ENCODE measurements at regions not wholly inside any gene's neighbourhood (a gene's known extent, or its start where the extent isn't known, plus 50 kb on each side); places are given as distances from the start of the nearest gene placed in this dataset.
A peak's percentile ranks its signal among the peaks of the same experiment; 100 is the strongest.
"Not testable (repeated sequence)": the region's sequence is repeated elsewhere in the genome, so short reads cannot be mapped to it uniquely, and the experiment has no call there.

GRCh38 chrY:26638063-26638462 is 1016.1 kb downstream of the CDY1 start:
- Histone ChIP-seq H3K4me2 (ENCODE audit: low read depth, low read length) (no peak overlapping the region), H3K4me3 (replicated peaks in 1 of 3; ENCODE audit: insufficient read depth in 1 of 3, low read depth in 2 of 3, low read length in 3 of 3) (no peak overlapping the region), H3K4me1 (ENCODE audit: insufficient read depth, low read length) (no peaks in the 10 kb centered on the region), H3K79me2 (ENCODE audit: insufficient read depth, low read length) (no peaks in the 10 kb centered on the region), H3K9ac (ENCODE audit: insufficient read depth, low read depth, low read length) (no peak overlapping the region), H3K36me3 (replicated peaks in 1 of 2; ENCODE audit: control insufficient read depth in 1 of 2, insufficient read depth in 2 of 2, low read length in 2 of 2) (no peaks in the 10 kb centered on the region), H4K20me1 (ENCODE audit: insufficient read depth, low read length) (no peaks in the 10 kb centered on the region), H3K27ac (ENCODE audit: extremely low read length, insufficient read depth, low read length) (no peak overlapping the region), H3K27me3 (ENCODE audit: control insufficient read depth in 1 of 2, insufficient read depth in 2 of 2, low read length in 2 of 2) (no peaks in the 10 kb centered on the region), H3K9me3 (ENCODE audit: low read length) (peaks cover 53% of the 10 kb centered on the region), H2AFZ (ENCODE audit: low read length) (no peak overlapping the region)
- ChIA-PET POLR2A (no interaction called here), CTCF (ENCODE audit: low intra/inter-chr PET ratio, low total read pairs) (no interaction called here)
- intact Hi-C loops (cut with micrococcal nuclease; ENCODE audit: unreplicated experiment) (no loop called here), in situ Hi-C loops (cut with HindIII; ENCODE audit: extremely low pct_ligation_motif_present, low pct_unique_long_range_greater_than_20kb) (no loop called here)
- BruUV-seq (replicated peaks), result no TSS peak
- WGBS (ENCODE audit: low lambda C conversion rate), result 8% methylated on average over 7 of the region's 7 CpGs
- DNase-seq (ENCODE audit: low spot score) (no peak), FAIRE-seq (no peak), ATAC-seq (no peak)
- TF ChIP-seq ZNF598 (CRISPR knock-in tag; IDR thresholded peaks at IDR 0.05; ENCODE audit: borderline replicate concordance) (no peak), MXI1 (IDR thresholded peaks at IDR 0.05; ENCODE audit: borderline replicate concordance, low read depth, low read length) (no peak)

DNA sequence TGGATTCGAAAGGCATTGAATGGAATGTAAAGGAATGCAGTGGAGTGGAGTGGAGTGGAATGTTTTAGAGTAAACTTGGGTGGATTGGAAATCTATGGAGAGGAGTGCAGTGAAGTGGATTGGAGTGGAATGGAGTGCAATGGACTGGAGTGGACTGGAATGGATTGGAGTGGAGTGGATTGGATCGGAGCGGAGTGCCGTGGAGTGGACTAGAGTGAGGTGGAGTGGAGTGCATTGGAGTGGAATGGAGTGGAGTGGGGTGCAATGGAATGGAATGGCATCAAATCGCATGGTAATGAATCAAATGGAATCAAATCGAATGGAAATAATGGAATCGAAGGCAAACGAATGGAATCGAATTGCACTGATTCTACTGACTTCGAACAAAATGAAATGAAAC is 1023.9 kb downstream of the CDY1 start:
- H2AFZ ChIP-seq (ENCODE audit: low read length); H3K4me3 ChIP-seq (replicated peaks in 1 of 3; ENCODE audit: insufficient read depth in 1 of 3, low read depth in 2 of 3, low read length in 3 of 3); H3K4me1 ChIP-seq (ENCODE audit: insufficient read depth, low read length); DNase-seq (ENCODE audit: low spot score); H3K9ac ChIP-seq (ENCODE audit: insufficient read depth, low read depth, low read length); POLR2A ChIA-PET; H3K27me3 ChIP-seq (ENCODE audit: control insufficient read depth in 1 of 2, insufficient read depth in 2 of 2, low read length in 2 of 2); H4K20me1 ChIP-seq (ENCODE audit: insufficient read depth, low read length); CTCF ChIA-PET (ENCODE audit: low intra/inter-chr PET ratio, low total read pairs); H3K36me3 ChIP-seq (replicated peaks in 1 of 2; ENCODE audit: control insufficient read depth in 1 of 2, insufficient read depth in 2 of 2, low read length in 2 of 2); intact Hi-C loops (cut with micrococcal nuclease; ENCODE audit: unreplicated experiment); FAIRE-seq; BruUV-seq (replicated peaks); H3K4me2 ChIP-seq (ENCODE audit: low read depth, low read length); in situ Hi-C loops (cut with HindIII; ENCODE audit: extremely low pct_ligation_motif_present, low pct_unique_long_range_greater_than_20kb); H3K79me2 ChIP-seq (ENCODE audit: insufficient read depth, low read length); ATAC-seq; H3K27ac ChIP-seq (ENCODE audit: extremely low read length, insufficient read depth, low read length): not testable (repeated sequence)
- peaks cover 88% of the 10 kb centered on the region for H3K9me3 ChIP-seq (ENCODE audit: low read length)
- WGBS (ENCODE audit: low lambda C conversion rate), result 31% methylated on average over 10 of the region's 10 CpGs

DNA sequence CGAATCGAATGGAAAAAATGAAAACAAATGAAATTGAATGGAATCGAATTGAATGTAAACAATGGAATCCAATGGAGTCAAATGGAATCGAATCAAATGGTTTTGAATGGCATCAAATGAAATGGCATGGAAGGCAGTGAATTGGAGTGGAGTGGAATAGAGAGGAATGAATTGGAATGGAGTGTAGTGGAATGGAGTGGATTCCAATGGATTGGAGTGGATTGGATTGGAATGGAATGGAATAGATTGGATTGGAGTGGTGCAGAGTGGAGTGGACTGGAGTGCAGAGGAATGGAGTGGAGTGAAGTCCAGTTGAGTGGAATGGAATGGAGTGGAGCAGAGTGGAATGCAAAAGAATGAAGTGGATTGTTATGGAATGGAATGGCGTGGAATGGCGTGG is 1026.3 kb downstream of the CDY1 start:
- intact Hi-C loops (cut with micrococcal nuclease; ENCODE audit: unreplicated experiment); H3K9ac ChIP-seq (ENCODE audit: insufficient read depth, low read depth, low read length); H3K4me2 ChIP-seq (ENCODE audit: low read depth, low read length); CTCF ChIA-PET (ENCODE audit: low intra/inter-chr PET ratio, low total read pairs); in situ Hi-C loops (cut with HindIII; ENCODE audit: extremely low pct_ligation_motif_present, low pct_unique_long_range_greater_than_20kb); H3K4me1 ChIP-seq (ENCODE audit: insufficient read depth, low read length); BruUV-seq (replicated peaks); POLR2A ChIA-PET; ATAC-seq; H3K79me2 ChIP-seq (ENCODE audit: insufficient read depth, low read length); H4K20me1 ChIP-seq (ENCODE audit: insufficient read depth, low read length); H2AFZ ChIP-seq (ENCODE audit: low read length); FAIRE-seq; DNase-seq (ENCODE audit: low spot score); H3K27me3 ChIP-seq (ENCODE audit: control insufficient read depth in 1 of 2, insufficient read depth in 2 of 2, low read length in 2 of 2); H3K4me3 ChIP-seq (replicated peaks in 1 of 3; ENCODE audit: insufficient read depth in 1 of 3, low read depth in 2 of 3, low read length in 3 of 3); H3K36me3 ChIP-seq (replicated peaks in 1 of 2; ENCODE audit: control insufficient read depth in 1 of 2, insufficient read depth in 2 of 2, low read length in 2 of 2); H3K27ac ChIP-seq (ENCODE audit: extremely low read length, insufficient read depth, low read length); TF ChIP-seq NONO (CRISPR knock-in tag; conservative IDR thresholded peaks at IDR 0.05); SOX6 (CRISPR knock-in tag; IDR thresholded peaks at IDR 0.05): not testable (repeated sequence)
- WGBS (ENCODE audit: low lambda C conversion rate), result 2% methylated on average over 4 of the region's 6 CpGs
- peaks cover 88% of the 10 kb centered on the region for H3K9me3 ChIP-seq (ENCODE audit: low read length)
- TF ChIP-seq PLRG1 (conservative IDR thresholded peaks at IDR 0.05) (peak; percentile 98; the same call in 1 of the 2 replicates), ATM (IDR thresholded peaks at IDR 0.05; ENCODE audit: borderline replicate concordance) (peak; percentile 77; the same call in 1 of the 2 replicates), PHB2 (IDR thresholded peaks at IDR 0.05; ENCODE audit: partially characterized antibody) (peak; percentile 77), RAD51 (IDR thresholded peaks at IDR 0.05; ENCODE audit: borderline replicate concordance) (0 out of 2 replicates have a peak, but pooled peaks have one; percentile 24), NONO (IDR thresholded peaks at IDR 0.05) (peak; percentile 96; the same call in 1 of the 2 replicates), TRIM22 (IDR thresholded peaks at IDR 0.05) (0 out of 2 replicates have a peak, but pooled peaks have one; percentile 40), NFRKB (IDR thresholded peaks at IDR 0.05) (0 out of 2 replicates have a peak, but pooled peaks have one; percentile 51), SOX6 (IDR thresholded peaks at IDR 0.05) (peak; percentile 91; the same call in 1 of the 2 replicates), JUNB (CRISPR knock-in tag; IDR thresholded peaks at IDR 0.05; ENCODE audit: borderline replicate concordance) (peak; percentile 14; the same call in 1 of the 2 replicates), ZNF282 (IDR thresholded peaks at IDR 0.05; ENCODE audit: partially characterized antibody) (peak; percentile 92)

All from HepG2 (cell line).